Muscle of leg (tissue), 3 donors: ENCODE measurements at regions not wholly inside any gene's neighbourhood (a gene's known extent, or its start where the extent isn't known, plus 50 kb on each side); places are given as distances from the start of the nearest gene placed in this dataset.

ENCODE experiments used
- DNase-seq: peaks from one replicate; pipeline ENCODE4 v3.0.0; 2013
- H3K27ac ChIP-seq: one replicate; pipeline ENCODE4 v1.5.1; 2013; ENCODE audit warnings: mild to moderate bottlenecking, low read length, control low read depth
- H3K27me3 ChIP-seq: one replicate; pipeline ENCODE4 v1.6.1; 2013; ENCODE audit warnings: low read length; ENCODE audit not compliant: control insufficient read depth, insufficient read depth
- H3K36me3 ChIP-seq: one replicate; pipeline ENCODE4 v1.6.1; 2013; ENCODE audit warnings: low read length; ENCODE audit not compliant: control insufficient read depth, insufficient read depth
- H3K4me1 ChIP-seq: one replicate; pipeline ENCODE4 v1.6.1; 2013; ENCODE audit warnings: low read length; ENCODE audit not compliant: control insufficient read depth, insufficient read depth
- H3K4me3 ChIP-seq: one replicate; pipeline ENCODE4 v1.5.1; 2013; ENCODE audit warnings: low read length, control low read depth
- H3K9me3 ChIP-seq: replicated peaks from 2 replicates; pipeline ENCODE4 v1.6.1; 2013; ENCODE audit warnings: low read depth, low read length; ENCODE audit not compliant: control insufficient read depth
- WGBS: methylation state at CpG from one replicate; pipeline ENCODE4 v1.1.5; 2013; ENCODE audit warnings: missing lambda C conversion rate; ENCODE audit not compliant: insufficient coverage; 5-methylcytosine and 5-hydroxymethylcytosine counted together

- DNase-seq: peak; percentile 86
- Histone ChIP-seq H3K27me3 (no peaks in the 10 kb centered on the region), H3K4me1 (no peaks in the 10 kb centered on the region), H3K27ac (no peak overlapping the region), H3K9me3 (no peaks in the 10 kb centered on the region), H3K4me3 (no peak overlapping the region), H3K36me3 (no peaks in the 10 kb centered on the region)
- no CpG with 5 or more reads among the region's 3 CpGs for WGBS
Measured at GRCh38 chr13:105201351-105201750, 1334.1 kb downstream of the EFNB2 start.

- no peak overlapping the region for H3K27ac ChIP-seq
- H3K4me3 ChIP-seq: no peak overlapping the region
- H3K9me3 ChIP-seq: no peaks in the 10 kb centered on the region
- no CpG with 5 or more reads among the region's 4 CpGs for WGBS
- peak; percentile 71 for DNase-seq
- H3K36me3 ChIP-seq: no peaks in the 10 kb centered on the region
- H3K27me3 ChIP-seq: no peaks in the 10 kb centered on the region
- H3K4me1 ChIP-seq: no peaks in the 10 kb centered on the region
Measured at GRCh38 chr13:105200181-105200580, 1335.3 kb downstream of the EFNB2 start.

GRCh38 chr13:105196052-105196451, 1339.4 kb downstream of the EFNB2 start:
- Histone ChIP-seq H3K9me3 (no peaks in the 10 kb centered on the region), H3K27me3 (no peaks in the 10 kb centered on the region), H3K27ac (no peak overlapping the region), H3K4me3 (no peak overlapping the region), H3K4me1 (no peaks in the 10 kb centered on the region), H3K36me3 (no peaks in the 10 kb centered on the region)
- no peak for DNase-seq
- 70% methylated on average over 2 of the region's 5 CpGs for WGBS

- Histone ChIP-seq H3K27me3 (no peaks in the 10 kb centered on the region), H3K27ac (no peak overlapping the region), H3K4me3 (no peak overlapping the region), H3K4me1 (no peaks in the 10 kb centered on the region), H3K36me3 (no peaks in the 10 kb centered on the region), H3K9me3 (no peaks in the 10 kb centered on the region)
- no peak for DNase-seq
- no CpG with 5 or more reads among the region's 5 CpGs for WGBS
Measured at GRCh38 chr13:105193026-105193425, 1342.4 kb downstream of the EFNB2 start.

- H3K9me3 ChIP-seq: no peaks in the 10 kb centered on the region
- 100% methylated on average over 2 of the region's 3 CpGs for WGBS
- H3K36me3 ChIP-seq: no peaks in the 10 kb centered on the region
- H3K4me3 ChIP-seq: no peak overlapping the region
- no peaks in the 10 kb centered on the region for H3K4me1 ChIP-seq
- no peak overlapping the region for H3K27ac ChIP-seq
- no peaks in the 10 kb centered on the region for H3K27me3 ChIP-seq
- DNase-seq: peak; percentile 18
Measured at GRCh38 chr13:105184201-105184600, 1351.3 kb downstream of the EFNB2 start.

GRCh38 chr13:105177265-105177900, 1358.1 kb downstream of the EFNB2 start:
- Histone ChIP-seq H3K27me3 (no peaks in the 10 kb centered on the region), H3K9me3 (no peaks in the 10 kb centered on the region), H3K4me3 (no peak overlapping the region), H3K27ac (no peak overlapping the region), H3K36me3 (no peaks in the 10 kb centered on the region), H3K4me1 (no peaks in the 10 kb centered on the region)
- 100% methylated on average over 1 of the region's 3 CpGs for WGBS
- DNase-seq: no peak

GRCh38 chr13:105170438-105170837, 1365.0 kb downstream of the EFNB2 start:
- Histone ChIP-seq H3K4me1 (no peaks in the 10 kb centered on the region), H3K4me3 (no peak overlapping the region), H3K9me3 (peaks cover 4% of the 10 kb centered on the region), H3K27me3 (no peaks in the 10 kb centered on the region), H3K27ac (no peak overlapping the region), H3K36me3 (no peaks in the 10 kb centered on the region)
- DNase-seq: no peak

GRCh38 chr13:105168295-105168694, 1367.2 kb downstream of the EFNB2 start:
- no CpG with 5 or more reads among the region's 1 CpG for WGBS

GRCh38 chr13:105167385-105167784, 1368.1 kb downstream of the EFNB2 start:
- no CpG with 5 or more reads among the region's 1 CpG for WGBS
- DNase-seq: no peak
- no peaks in the 10 kb centered on the region for H3K4me1 ChIP-seq
- peaks cover 4% of the 10 kb centered on the region for H3K9me3 ChIP-seq
- no peaks in the 10 kb centered on the region for H3K36me3 ChIP-seq
- no peak overlapping the region for H3K27ac ChIP-seq
- H3K4me3 ChIP-seq: no peak overlapping the region
- H3K27me3 ChIP-seq: no peaks in the 10 kb centered on the region

More at GRCh38 chr13:105168295-105168694, 1367.2 kb downstream of the EFNB2 start:
- H3K4me1 ChIP-seq: no peaks in the 10 kb centered on the region
- H3K4me3 ChIP-seq: no peak overlapping the region
- no peak for DNase-seq
- no peak overlapping the region for H3K27ac ChIP-seq
- H3K36me3 ChIP-seq: no peaks in the 10 kb centered on the region
- no peaks in the 10 kb centered on the region for H3K27me3 ChIP-seq
- peaks cover 4% of the 10 kb centered on the region for H3K9me3 ChIP-seq

- Histone ChIP-seq H3K9me3 (no peaks in the 10 kb centered on the region), H3K27me3 (no peaks in the 10 kb centered on the region), H3K4me3 (no peak overlapping the region), H3K36me3 (no peaks in the 10 kb centered on the region), H3K27ac (no peak overlapping the region), H3K4me1 (no peaks in the 10 kb centered on the region)
- no CpG with 5 or more reads among the region's 2 CpGs for WGBS
- DNase-seq: no peak
Measured at GRCh38 chr13:105165449-105166125, 1369.9 kb downstream of the EFNB2 start.
